Stomach smooth muscle (tissue), 2 donors: ENCODE measurements at regions not wholly inside any gene's neighbourhood (a gene's known extent, or its start where the extent isn't known, plus 50 kb on each side); places are given as distances from the start of the nearest gene placed in this dataset.
"Not testable (repeated sequence)": the region's sequence is repeated elsewhere in the genome, so short reads cannot be mapped to it uniquely, and the experiment has no call there.

Experiments used
- H3K27ac ChIP-seq: one replicate; pipeline ENCODE4 v1.7.0; 2013; ENCODE audit warnings: mild to moderate bottlenecking, low read length, inconsistent platforms
- H3K27me3 ChIP-seq, 2 donors: one replicate each; pipeline ENCODE4 v1.7.0; 2013; ENCODE audit warnings: low read length in 2 of 2; ENCODE audit not compliant: insufficient read depth in 2 of 2, control insufficient read depth in 1 of 2
- H3K36me3 ChIP-seq, 2 donors: one replicate each; pipeline ENCODE4 v1.7.0; 2013; ENCODE audit warnings: low read length in 2 of 2; ENCODE audit not compliant: control insufficient read depth in 2 of 2, insufficient read depth in 2 of 2
- H3K4me1 ChIP-seq: one replicate; pipeline ENCODE4 v1.7.0; 2013; ENCODE audit warnings: low read length; ENCODE audit not compliant: control insufficient read depth, insufficient read depth
- H3K4me3 ChIP-seq, 2 donors: one replicate each; pipeline ENCODE4 v1.7.0; 2013; ENCODE audit warnings: low read length in 2 of 2
- H3K9ac ChIP-seq, 2 donors: one replicate each; pipeline ENCODE4 v1.7.0; 2013; ENCODE audit warnings: low read length in 2 of 2, mild to moderate bottlenecking in 1 of 2
- H3K9me3 ChIP-seq, 2 donors: one replicate each; pipeline ENCODE4 v1.7.0; 2013; ENCODE audit warnings: low read length in 2 of 2; ENCODE audit not compliant: control insufficient read depth in 2 of 2
- donor health status: healthy.
- donor health status: Pancreatic carcinoma.

DNA sequence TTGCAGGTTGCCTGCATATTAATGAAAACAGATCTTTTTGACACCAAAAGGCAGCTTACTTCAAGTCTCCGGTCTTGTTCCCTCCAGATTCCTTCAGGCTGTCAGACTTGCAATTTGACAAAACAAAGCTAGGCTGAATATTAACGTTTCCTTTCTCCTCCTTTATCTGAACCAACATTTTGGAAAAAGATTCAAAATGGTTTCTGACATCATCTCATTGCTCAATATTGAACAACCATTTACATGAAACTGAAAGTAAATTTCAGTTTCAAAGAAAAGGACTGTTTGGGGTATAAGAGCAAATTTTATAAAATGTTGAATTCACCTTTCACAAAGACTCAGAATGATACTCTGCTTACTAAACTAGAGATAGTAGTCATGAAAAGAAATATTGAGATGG, 521.8 kb downstream of the KCNJ2 start:
- H3K4me1 ChIP-seq = no peaks in the 10 kb centered on the region
- no peaks in the 10 kb centered on the region for H3K27me3 ChIP-seq
- H3K4me3 ChIP-seq = no peak overlapping the region
- no peak overlapping the region for H3K27ac ChIP-seq
- H3K36me3 ChIP-seq = no peaks in the 10 kb centered on the region
- no peaks in the 10 kb centered on the region for H3K9me3 ChIP-seq
- no peak overlapping the region for H3K9ac ChIP-seq

GRCh38 chr17:70699408-70699807, 530.1 kb downstream of the KCNJ2 start:
- H3K36me3 ChIP-seq = no peaks in the 10 kb centered on the region
- no peaks in the 10 kb centered on the region for H3K4me1 ChIP-seq
- no peak overlapping the region for H3K27ac ChIP-seq

DNA sequence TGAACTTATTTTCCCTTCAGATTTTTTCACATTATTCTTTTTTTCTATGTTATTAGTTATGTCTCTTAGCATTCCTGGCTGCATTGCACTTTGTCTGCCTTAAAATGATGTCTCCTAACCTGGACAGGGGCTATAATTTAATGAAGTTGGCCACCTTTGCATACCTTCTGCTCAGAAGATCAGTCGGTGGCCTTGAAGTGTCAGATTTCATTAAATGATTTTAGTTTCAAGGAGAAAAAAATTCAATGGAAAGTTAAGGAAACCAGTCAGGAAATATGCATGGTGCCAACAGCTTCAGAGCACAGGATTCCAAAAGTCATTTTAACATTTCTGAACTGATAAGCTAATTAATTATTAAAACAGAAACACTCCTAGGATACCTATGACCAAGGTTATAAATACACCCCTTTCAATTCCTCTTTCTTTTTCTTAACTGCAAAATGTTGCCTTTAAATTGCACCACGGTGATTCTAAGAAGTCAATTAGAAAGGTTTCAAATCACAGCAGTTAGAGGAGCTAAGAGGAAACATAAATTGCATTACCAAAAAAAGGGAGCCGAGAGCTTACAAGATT, 533.4 kb downstream of the KCNJ2 start:
- H3K4me3 ChIP-seq = no peak overlapping the region
- H3K27ac ChIP-seq = no peak overlapping the region
- no peaks in the 10 kb centered on the region for H3K27me3 ChIP-seq
- H3K4me1 ChIP-seq = no peaks in the 10 kb centered on the region
- H3K9me3 ChIP-seq = peaks cover 0 to 4% of the 10 kb centered on the region in 2 donors
- H3K9ac ChIP-seq = no peak overlapping the region
- no peaks in the 10 kb centered on the region for H3K36me3 ChIP-seq

More at GRCh38 chr17:70699408-70699807, 530.1 kb downstream of the KCNJ2 start:
- no peaks in the 10 kb centered on the region for H3K27me3 ChIP-seq
- H3K9me3 ChIP-seq = peaks cover 0 to 4% of the 10 kb centered on the region in 2 donors
- no peak overlapping the region for H3K9ac ChIP-seq
- no peak overlapping the region for H3K4me3 ChIP-seq

DNA sequence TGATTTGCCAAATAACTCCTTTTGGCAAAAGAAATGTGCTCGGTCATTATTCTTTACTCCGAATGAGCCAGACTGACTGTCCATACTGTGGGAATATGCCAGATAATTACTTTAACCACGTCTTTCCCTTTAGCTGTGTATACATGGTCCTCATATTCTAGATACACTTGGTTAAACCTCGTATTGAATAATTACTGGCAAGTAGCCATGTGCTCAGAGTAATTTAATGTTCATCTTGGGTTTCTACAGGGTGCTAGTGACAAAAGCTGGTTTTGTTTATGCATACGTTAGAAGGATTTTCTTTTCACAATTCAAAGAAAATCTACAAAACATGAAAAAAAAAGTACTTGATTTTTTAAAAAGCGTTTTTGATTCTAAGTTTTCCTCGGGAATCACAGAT, 540.3 kb downstream of the KCNJ2 start:
- H3K4me1 ChIP-seq = no peaks in the 10 kb centered on the region
- H3K27ac ChIP-seq = no peak overlapping the region
- no peaks in the 10 kb centered on the region for H3K27me3 ChIP-seq
- H3K4me3 ChIP-seq = no peak overlapping the region
- no peaks in the 10 kb centered on the region for H3K9me3 ChIP-seq
- no peak overlapping the region for H3K9ac ChIP-seq
- no peaks in the 10 kb centered on the region for H3K36me3 ChIP-seq

DNA sequence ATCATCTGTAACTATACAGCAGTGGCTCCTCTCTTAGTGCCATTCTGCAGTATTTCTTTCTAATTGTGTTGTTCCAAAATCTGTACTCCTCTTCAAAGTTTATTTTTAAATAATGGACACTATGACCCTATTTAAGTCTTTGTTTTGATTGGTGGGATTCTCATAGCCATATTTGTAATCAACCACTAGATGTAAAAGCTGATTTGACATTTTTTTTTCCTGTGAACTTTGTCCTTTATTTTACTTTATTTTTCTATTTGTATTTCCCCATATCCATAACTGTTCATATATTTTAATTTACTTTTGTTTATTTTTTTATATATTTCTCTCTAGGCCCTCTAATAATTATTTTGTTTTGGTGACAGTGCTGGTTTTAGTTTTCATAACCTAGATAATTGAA, 544.4 kb downstream of the KCNJ2 start:
- Histone ChIP-seq H3K36me3 (no peaks in the 10 kb centered on the region), H3K27me3 (no peaks in the 10 kb centered on the region), H3K27ac (no peak overlapping the region), H3K4me1 (no peaks in the 10 kb centered on the region), H3K9me3 (no peaks in the 10 kb centered on the region), H3K9ac (no peak overlapping the region), H3K4me3 (no peak overlapping the region)

GRCh38 chr17:70716551-70716950, 547.2 kb downstream of the KCNJ2 start:
- H3K36me3 ChIP-seq = no peaks in the 10 kb centered on the region
- H3K9me3 ChIP-seq = no peaks in the 10 kb centered on the region
- H3K27me3 ChIP-seq = no peaks in the 10 kb centered on the region
- H3K27ac ChIP-seq = no peak overlapping the region
- H3K4me3 ChIP-seq = no peak overlapping the region
- no peaks in the 10 kb centered on the region for H3K4me1 ChIP-seq
- H3K9ac ChIP-seq = no peak overlapping the region

DNA sequence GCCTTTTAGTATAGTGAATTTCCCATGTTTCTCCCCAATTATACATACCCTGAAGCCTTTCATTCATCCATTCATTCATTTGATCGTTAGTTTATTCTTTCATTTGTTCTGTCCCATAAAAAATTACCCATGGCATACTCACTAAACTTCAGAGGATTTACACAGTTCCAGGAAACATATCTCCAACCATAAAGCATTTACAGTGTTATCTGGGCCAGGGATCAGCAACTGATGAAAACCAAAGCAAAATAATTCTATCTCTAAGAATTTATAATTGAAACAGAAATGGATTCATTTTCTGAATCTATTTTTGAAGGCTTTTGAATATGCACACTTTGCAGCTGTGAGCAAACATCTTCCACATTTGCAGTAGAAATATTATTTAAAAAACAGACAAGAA, 547.7 kb downstream of the KCNJ2 start:
- H3K4me3 ChIP-seq = no peak overlapping the region
- H3K27ac ChIP-seq = no peak overlapping the region
- no peaks in the 10 kb centered on the region for H3K36me3 ChIP-seq
- no peaks in the 10 kb centered on the region for H3K27me3 ChIP-seq
- H3K9me3 ChIP-seq = no peaks in the 10 kb centered on the region
- H3K9ac ChIP-seq = no peak overlapping the region
- no peaks in the 10 kb centered on the region for H3K4me1 ChIP-seq

DNA sequence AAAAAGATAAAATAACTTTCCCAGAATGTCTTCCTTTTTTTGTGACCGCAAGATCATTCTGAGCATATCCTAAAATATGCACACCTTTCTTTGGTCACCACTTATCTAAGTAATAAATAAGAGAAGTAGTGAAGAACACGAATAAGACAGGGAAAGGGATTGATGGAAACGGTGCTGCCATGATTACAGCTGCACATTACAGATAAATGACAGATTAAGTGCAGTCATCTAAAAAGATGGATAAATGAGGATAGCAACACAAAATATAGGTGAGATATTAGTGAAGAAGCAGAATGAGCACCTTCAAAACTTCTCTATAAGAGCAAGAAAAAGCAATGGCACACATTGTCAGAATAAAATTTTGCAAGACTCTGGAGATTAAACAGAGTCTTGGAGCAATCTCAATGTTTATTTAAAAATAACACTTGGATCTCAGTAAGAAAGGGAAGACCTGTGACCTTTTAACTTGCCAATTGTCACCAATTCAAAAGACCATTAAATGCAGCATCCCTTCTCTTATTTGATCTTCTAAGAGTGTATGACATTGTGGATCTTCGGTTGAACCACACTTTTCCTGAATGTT, 567.1 kb downstream of the KCNJ2 start:
- H3K27ac ChIP-seq = no peak overlapping the region
- H3K9me3 ChIP-seq = no peaks in the 10 kb centered on the region
- no peaks in the 10 kb centered on the region for H3K27me3 ChIP-seq
- H3K9ac ChIP-seq = no peak overlapping the region
- H3K4me1 ChIP-seq = no peaks in the 10 kb centered on the region
- H3K4me3 ChIP-seq = no peak overlapping the region
- no peaks in the 10 kb centered on the region for H3K36me3 ChIP-seq

GRCh38 chr17:70739065-70739464, 569.7 kb downstream of the KCNJ2 start:
- no peak overlapping the region for H3K9ac ChIP-seq
- H3K9me3 ChIP-seq = no peaks in the 10 kb centered on the region
- no peaks in the 10 kb centered on the region for H3K27me3 ChIP-seq
- no peaks in the 10 kb centered on the region for H3K36me3 ChIP-seq
- no peak overlapping the region for H3K4me3 ChIP-seq
- no peak overlapping the region for H3K27ac ChIP-seq
- H3K4me1 ChIP-seq = no peaks in the 10 kb centered on the region

DNA sequence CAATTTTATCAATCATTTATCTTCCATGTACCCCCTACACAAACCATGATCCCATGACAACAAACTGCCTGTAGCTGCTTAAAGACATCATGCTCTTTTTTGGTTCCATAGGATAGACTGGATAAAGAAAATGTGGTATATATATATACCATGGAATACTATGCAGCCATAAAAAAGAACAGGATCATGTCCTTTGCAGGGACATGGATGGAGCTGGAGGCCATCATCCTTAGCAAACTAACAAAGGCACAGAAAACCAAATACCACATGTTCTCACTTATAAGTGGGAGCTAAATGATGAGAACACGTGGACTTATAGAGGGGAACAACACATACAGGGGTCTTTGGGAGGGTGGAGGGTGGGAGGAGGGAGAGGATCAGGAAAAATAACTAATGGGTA, 577.2 kb downstream of the KCNJ2 start:
- not testable (repeated sequence) for H3K36me3 ChIP-seq, H3K9ac ChIP-seq, H3K9me3 ChIP-seq, H3K4me1 ChIP-seq, H3K27ac ChIP-seq, H3K4me3 ChIP-seq, H3K27me3 ChIP-seq

- H3K9ac ChIP-seq = no peak overlapping the region
- H3K27ac ChIP-seq = no peak overlapping the region
- no peaks in the 10 kb centered on the region for H3K4me1 ChIP-seq
- H3K9me3 ChIP-seq = peaks cover 0 to 6% of the 10 kb centered on the region in 2 donors
- H3K27me3 ChIP-seq = no peaks in the 10 kb centered on the region
- no peaks in the 10 kb centered on the region for H3K36me3 ChIP-seq
- H3K4me3 ChIP-seq = no peak overlapping the region
These were observed 581.7 kb downstream of the KCNJ2 start for GRCh38 chr17:70750983-70751382.
